ENCODE measurements at regions not wholly inside any gene's neighbourhood (a gene's known extent, or its start where the extent isn't known, plus 50 kb on each side); places are given as distances from the start of the nearest gene placed in this dataset.

- no peaks in the 10 kb centered on the region for H3K9me2 ChIP-seq (ENCODE audit: low read depth, low read length)
- no peak overlapping the region for H3K4me3 ChIP-seq (ENCODE audit: low read depth, low read length, poor library complexity, severe bottlenecking)
- no peak overlapping the region for H3K9ac ChIP-seq (ENCODE audit: low read length)
- H3F3A ChIP-seq (ENCODE audit: insufficient read depth, low read length), result no peaks in the 10 kb centered on the region
- H2AFZ ChIP-seq (ENCODE audit: low read length), result no peak overlapping the region
- peaks cover 30% of the 10 kb centered on the region for H3K4me1 ChIP-seq (ENCODE audit: insufficient read depth, low read length, severe bottlenecking)
- H3K36me3 ChIP-seq (ENCODE audit: insufficient read depth, low read length), result no peaks in the 10 kb centered on the region
- TF ChIP-seq CTCF (IDR thresholded peaks at IDR 0.05; ENCODE audit: low read length), result no peak
- TF ChIP-seq EZH2 (IDR thresholded peaks at IDR 0.05; ENCODE audit: borderline replicate concordance, low read length), result no peak
- H3K27ac ChIP-seq (ENCODE audit: low read depth, low read length, poor library complexity, severe bottlenecking), result no peak overlapping the region
- no peak overlapping the region for H3K4me2 ChIP-seq (ENCODE audit: low read length)
- H3K9me3 ChIP-seq (ENCODE audit: low read length), result no peaks in the 10 kb centered on the region
- no peaks in the 10 kb centered on the region for H3K27me3 ChIP-seq (ENCODE audit: insufficient read depth, low read length)
- H4K20me1 ChIP-seq (ENCODE audit: insufficient read depth, low read length), result no peaks in the 10 kb centered on the region
- H3K79me2 ChIP-seq (ENCODE audit: insufficient read depth, low read length), result no peaks in the 10 kb centered on the region
Measured at GRCh38 chr4:123471655-123472369, 75.2 kb downstream of the SPRY1 start.

- TF ChIP-seq EZH2 (IDR thresholded peaks at IDR 0.05; ENCODE audit: borderline replicate concordance, low read length) (no peak), CTCF (IDR thresholded peaks at IDR 0.05; ENCODE audit: low read length) (no peak)
- Histone ChIP-seq H3K27me3 (ENCODE audit: insufficient read depth, low read length) (no peaks in the 10 kb centered on the region), H3K36me3 (ENCODE audit: insufficient read depth, low read length) (no peaks in the 10 kb centered on the region), H4K20me1 (ENCODE audit: insufficient read depth, low read length) (no peaks in the 10 kb centered on the region), H2AFZ (ENCODE audit: low read length) (no peak overlapping the region), H3K4me1 (ENCODE audit: insufficient read depth, low read length, severe bottlenecking) (peaks cover 32% of the 10 kb centered on the region), H3K79me2 (ENCODE audit: insufficient read depth, low read length) (no peaks in the 10 kb centered on the region), H3K9ac (ENCODE audit: low read length) (no peak overlapping the region), H3K4me2 (ENCODE audit: low read length) (no peak overlapping the region), H3K9me3 (ENCODE audit: low read length) (no peaks in the 10 kb centered on the region), H3K9me2 (ENCODE audit: low read depth, low read length) (no peaks in the 10 kb centered on the region), H3K4me3 (ENCODE audit: low read depth, low read length, poor library complexity, severe bottlenecking) (no peak overlapping the region), H3F3A (ENCODE audit: insufficient read depth, low read length) (no peaks in the 10 kb centered on the region), H3K27ac (ENCODE audit: low read depth, low read length, poor library complexity, severe bottlenecking) (no peak overlapping the region)
Measured at GRCh38 chr4:123474817-123475216, 78.2 kb downstream of the SPRY1 start.

- no peak for TF ChIP-seq EZH2 (IDR thresholded peaks at IDR 0.05; ENCODE audit: borderline replicate concordance, low read length)
- TF ChIP-seq CTCF (IDR thresholded peaks at IDR 0.05; ENCODE audit: low read length), result no peak
Measured at GRCh38 chr4:123476089-123476488, 79.5 kb downstream of the SPRY1 start.

More at GRCh38 chr4:123476089-123476488, 79.5 kb downstream of the SPRY1 start:
- peaks cover 27% of the 10 kb centered on the region for H3K4me1 ChIP-seq (ENCODE audit: insufficient read depth, low read length, severe bottlenecking)
- no peaks in the 10 kb centered on the region for H3F3A ChIP-seq (ENCODE audit: insufficient read depth, low read length)
- no peak overlapping the region for H3K4me2 ChIP-seq (ENCODE audit: low read length)
- no peak overlapping the region for H2AFZ ChIP-seq (ENCODE audit: low read length)
- H3K9me2 ChIP-seq (ENCODE audit: low read depth, low read length), result no peaks in the 10 kb centered on the region
- H3K79me2 ChIP-seq (ENCODE audit: insufficient read depth, low read length), result no peaks in the 10 kb centered on the region
- H3K9ac ChIP-seq (ENCODE audit: low read length), result no peak overlapping the region
- no peaks in the 10 kb centered on the region for H4K20me1 ChIP-seq (ENCODE audit: insufficient read depth, low read length)
- H3K36me3 ChIP-seq (ENCODE audit: insufficient read depth, low read length), result no peaks in the 10 kb centered on the region
- H3K4me3 ChIP-seq (ENCODE audit: low read depth, low read length, poor library complexity, severe bottlenecking), result no peak overlapping the region
- no peaks in the 10 kb centered on the region for H3K9me3 ChIP-seq (ENCODE audit: low read length)
- H3K27ac ChIP-seq (ENCODE audit: low read depth, low read length, poor library complexity, severe bottlenecking), result no peak overlapping the region
- no peaks in the 10 kb centered on the region for H3K27me3 ChIP-seq (ENCODE audit: insufficient read depth, low read length)
